Kidney (tissue), 13 donors: ENCODE measurements at regions not wholly inside any gene's neighbourhood (a gene's known extent, or its start where the extent isn't known, plus 50 kb on each side); places are given as distances from the start of the nearest gene placed in this dataset.

ENCODE experiments used
- DNase-seq, 5 donors: peaks; one replicate each; pipeline ENCODE4 v3.0.0-alpha.2; 2013 to 2020
- FAIRE-seq: peaks from 2 replicates; lab custom pipeline; 2012; peaks lifted over from hg19 to GRCh38; lab: Jason Lieb, UNC
- H3K27ac ChIP-seq, 2 donors: one replicate each; pipeline ENCODE4 v1.7.0; 2013; ENCODE audit warnings: low read depth in 2 of 2, low read length in 2 of 2, inconsistent platforms in 1 of 2
- H3K27me3 ChIP-seq: one replicate; pipeline ENCODE4 v1.7.1; 2013; ENCODE audit warnings: low read length, inconsistent platforms; ENCODE audit not compliant: control insufficient read depth, insufficient read depth
- H3K36me3 ChIP-seq, 3 donors: one replicate each; pipeline versions ENCODE4 v1.7.0 to v1.7.1; 2013; ENCODE audit warnings: low read length in 3 of 3, control low read depth in 1 of 3, inconsistent platforms in 1 of 3; ENCODE audit not compliant: insufficient read depth in 3 of 3, control insufficient read depth in 2 of 3
- H3K4me1 ChIP-seq, 3 donors: one replicate each; pipeline versions ENCODE4 v1.7.0 to v1.7.1; 2013; ENCODE audit warnings: low read length in 3 of 3, inconsistent platforms in 1 of 3, low read depth in 1 of 3; ENCODE audit not compliant: control insufficient read depth in 2 of 3, insufficient read depth in 2 of 3
- H3K4me3 ChIP-seq, 3 donors: one replicate each; pipeline versions ENCODE4 v1.7.0 to v1.8.1; 2013; ENCODE audit warnings: low read length in 3 of 3, control low read depth in 1 of 3, inconsistent platforms in 1 of 3
- H3K9ac ChIP-seq, 3 donors: one replicate each; pipeline versions ENCODE4 v1.7.0 to v1.7.1; 2013; ENCODE audit warnings: low read length in 3 of 3, control low read depth in 1 of 3, inconsistent platforms in 1 of 3
- H3K9me3 ChIP-seq, 3 donors: one replicate each; pipeline versions ENCODE4 v1.7.0 to v1.7.1; 2013; ENCODE audit warnings: low read length in 3 of 3, control low read depth in 1 of 3, inconsistent platforms in 1 of 3; ENCODE audit not compliant: control insufficient read depth in 2 of 3, insufficient read depth in 1 of 3
- CTCF ChIP-seq: IDR thresholded peaks from 3 replicates; pipeline ENCODE4 v1.5.1; 2012; ENCODE audit warnings: mild to moderate bottlenecking, moderate library complexity, borderline replicate concordance; ENCODE audit not compliant: insufficient read depth; ENCODE audit errors: extremely low read depth
- intact Hi-C: fragments of 100-400 bp; cut with DNase I; formaldehyde crosslinking; loops from one replicate; pipeline ENCODE4 v1.11.1; 2022
- donor health status: control.
- donor health status: control.
- donor health status: control.
- donor health status: control.
- donor health status: control.
- donor health status: DM: yes; HTN: yes; CAD: no.
- donor health status: Normal renal cell carcinoma (clear cell type).

GRCh38 chr12:115752913-115753726 is 524.4 kb downstream of the MED13L start:
- Histone ChIP-seq H3K4me1 (peaks cover 0 to 2% (median 0%) of the 10 kb centered on the region in 3 donors), H3K27me3 (no peaks in the 10 kb centered on the region), H3K27ac (no peak overlapping the region), H3K4me3 (no peak overlapping the region), H3K36me3 (no peaks in the 10 kb centered on the region), H3K9ac (no peak overlapping the region), H3K9me3 (no peaks in the 10 kb centered on the region)
- intact Hi-C loops = loop anchor here (5.0 kb wide), 1 partner anchor 1086 kb away; no protein-coding TSS in a partner anchor
- peak; percentile 44 for TF ChIP-seq CTCF
- FAIRE-seq (peak; percentile 25), DNase-seq (peak in 4 of 5 donors; percentile 50 to 89 (median 77))

- H3K27ac ChIP-seq = no peak overlapping the region
- no peak for TF ChIP-seq CTCF
- no peaks in the 10 kb centered on the region for H3K9me3 ChIP-seq
- H3K4me3 ChIP-seq = no peak overlapping the region
- H3K9ac ChIP-seq = no peak overlapping the region
- DNase-seq = peak in 1 of 5 donors; percentile 54
- peaks cover 0 to 2% (median 0%) of the 10 kb centered on the region in 3 donors for H3K4me1 ChIP-seq
- no peak for FAIRE-seq
- H3K27me3 ChIP-seq = no peaks in the 10 kb centered on the region
- intact Hi-C loops = loop anchor here (5.0 kb wide), 1 partner anchor 1085 kb away; no protein-coding TSS in a partner anchor
- H3K36me3 ChIP-seq = no peaks in the 10 kb centered on the region
Observed at GRCh38 chr12:115752156-115752555, 525.3 kb downstream of the MED13L start.

GRCh38 chr12:115750340-115750739 is 527.2 kb downstream of the MED13L start:
- no peak for FAIRE-seq
- intact Hi-C loops = loop anchor here (5.0 kb wide), 1 partner anchor 1083 kb away; no protein-coding TSS in a partner anchor

More at GRCh38 chr12:115750340-115750739, 527.2 kb downstream of the MED13L start:
- Histone ChIP-seq H3K4me1 (peaks cover 0 to 2% (median 0%) of the 10 kb centered on the region in 3 donors), H3K9ac (no peak overlapping the region), H3K4me3 (no peak overlapping the region), H3K36me3 (no peaks in the 10 kb centered on the region), H3K27ac (no peak overlapping the region), H3K9me3 (no peaks in the 10 kb centered on the region), H3K27me3 (no peaks in the 10 kb centered on the region)
- no peak for TF ChIP-seq CTCF
- DNase-seq = no peak
